Upper lobe of left lung (tissue), 6 donors: ENCODE measurements at regions not wholly inside any gene's neighbourhood (a gene's known extent, or its start where the extent isn't known, plus 50 kb on each side); places are given as distances from the start of the nearest gene placed in this dataset.

ENCODE experiments used
- ATAC-seq, 2 donors: fragments of 200-7000 bp; cut with Tn5 transposase; one replicate each; pipeline ENCODE4 v1.9.1; 2022; ENCODE audit warnings: mild to moderate bottlenecking in 2 of 2, moderate library complexity in 2 of 2; ENCODE audit not compliant: low FRiP score in 2 of 2
- DNase-seq, 2 donors: peaks; one replicate each; pipeline ENCODE4 v3.0.0-alpha.2; 2019 to 2020
- H3K27ac ChIP-seq, 4 donors: fragments of 200-600 bp; sonication (generic); one replicate each; pipeline ENCODE4 v1.5.1; 2016 to 2019
- H3K27me3 ChIP-seq, 4 donors: fragments of 200-600 bp; sonication (generic); one replicate each; pipeline ENCODE4 v1.5.1; 2017 to 2019
- H3K36me3 ChIP-seq, 4 donors: fragments of 200-600 bp; sonication (generic); one replicate each; pipeline ENCODE4 v1.5.1; 2016 to 2019
- H3K4me1 ChIP-seq, 4 donors: fragments of 200-600 bp; sonication (generic); one replicate each; pipeline ENCODE4 v1.5.1; 2018 to 2019
- H3K4me3 ChIP-seq, 4 donors: fragments of 200-600 bp; sonication (generic); one replicate each; pipeline ENCODE4 v1.5.1; 2017 to 2019; ENCODE audit warnings: mild to moderate bottlenecking in 2 of 4, moderate library complexity in 1 of 4
- H3K9me3 ChIP-seq, 4 donors: fragments of 200-600 bp; sonication (generic); one replicate each; pipeline ENCODE4 v1.5.1; 2018 to 2019
- CTCF ChIP-seq, 6 experiments: fragments of 450-650 bp in 4 of 6; fragments of 200-600 bp in 2 of 6; sonication (generic) in 2 of 6; IDR thresholded peaks; one replicate each; pipeline ENCODE4 v1.5.1; 2016 to 2019; ENCODE audit warnings: antibody characterized with exemption in 6 of 6
- EP300 ChIP-seq, 4 donors: sonication (generic); formaldehyde crosslinking; IDR thresholded peaks; one replicate each; pipeline ENCODE4 v1.5.1; 2017; ENCODE audit warnings: antibody characterized with exemption in 4 of 4, control low read depth in 2 of 4
- POLR2A ChIP-seq, 4 donors: fragments of 450-650 bp; IDR thresholded peaks; one replicate each; pipeline ENCODE4 v1.5.1; 2016 to 2017; ENCODE audit warnings: antibody characterized with exemption in 4 of 4, mild to moderate bottlenecking in 2 of 4
- POLR2AphosphoS5 ChIP-seq, 2 donors: sonication (generic); formaldehyde crosslinking; IDR thresholded peaks; one replicate each; pipeline ENCODE4 v1.5.1; 2017; ENCODE audit warnings: antibody characterized with exemption in 2 of 2
- WGBS, 2 donors: methylation state at CpG; one replicate each; pipeline ENCODE4 v1.1.5; 2017 to 2018; 5-methylcytosine and 5-hydroxymethylcytosine counted together
- donor health status: DM: no; HTN: no; CAD: no; lungs with moderate emphysema.
- donor health status: DM: no; HTN: yes; CAD: no; lungs with severe emphysema.

GRCh38 chr3:139808201-139808600, 126.8 kb upstream of the CLSTN2 start:
- Histone ChIP-seq H3K4me1 (peaks cover 0 to 5% (median 0%) of the 10 kb centered on the region in 4 donors), H3K36me3 (no peaks in the 10 kb centered on the region), H3K27ac (no peak overlapping the region), H3K9me3 (no peaks in the 10 kb centered on the region), H3K4me3 (no peak overlapping the region), H3K27me3 (no peaks in the 10 kb centered on the region)
- TF ChIP-seq EP300 (IDR thresholded peaks at IDR 0.05) (no peak), POLR2AphosphoS5 (IDR thresholded peaks at IDR 0.05) (no peak), CTCF (IDR thresholded peaks at IDR 0.05) (no peak)
- ATAC-seq (no peak), DNase-seq (no peak)
- 77 to 85% methylated on average over 5 of the region's 5 CpGs for WGBS, 2 donors

- H3K27me3 ChIP-seq: no peaks in the 10 kb centered on the region
- DNase-seq (no peak), ATAC-seq (no peak)
- H3K36me3 ChIP-seq: no peaks in the 10 kb centered on the region
- H3K9me3 ChIP-seq: no peaks in the 10 kb centered on the region
- H3K4me3 ChIP-seq: no peak overlapping the region
- WGBS, 2 donors: 69 to 75% methylated on average over 3 of the region's 3 CpGs
- H3K27ac ChIP-seq: no peak overlapping the region
- no peak for TF ChIP-seq CTCF (IDR thresholded peaks at IDR 0.05)
- no peak for TF ChIP-seq EP300 (IDR thresholded peaks at IDR 0.05)
- TF ChIP-seq POLR2A (IDR thresholded peaks at IDR 0.05): no peak
- TF ChIP-seq POLR2AphosphoS5 (IDR thresholded peaks at IDR 0.05): no peak
- no peaks in the 10 kb centered on the region for H3K4me1 ChIP-seq
Measured at GRCh38 chr3:139803294-139803693, 125.5 kb upstream of the NMNAT3 start.

GRCh38 chr3:139797724-139798343, 120.1 kb upstream of the NMNAT3 start:
- H3K36me3 ChIP-seq: no peaks in the 10 kb centered on the region
- no peak overlapping the region for H3K27ac ChIP-seq
- DNase-seq: no peak
- no peak for TF ChIP-seq POLR2A (IDR thresholded peaks at IDR 0.05)
- TF ChIP-seq CTCF (IDR thresholded peaks at IDR 0.05): no peak
- TF ChIP-seq EP300 (IDR thresholded peaks at IDR 0.05): no peak
- TF ChIP-seq POLR2AphosphoS5 (IDR thresholded peaks at IDR 0.05): no peak
- no peak overlapping the region for H3K4me3 ChIP-seq
- no peaks in the 10 kb centered on the region for H3K4me1 ChIP-seq
- 32 to 36% methylated on average over 8 of the region's 8 CpGs for WGBS, 2 donors
- no peaks in the 10 kb centered on the region for H3K27me3 ChIP-seq
- no peak for ATAC-seq
- no peaks in the 10 kb centered on the region for H3K9me3 ChIP-seq

GRCh38 chr3:139794469-139795265, 116.9 kb upstream of the NMNAT3 start:
- ATAC-seq (no peak), DNase-seq (no peak)
- no peak for TF ChIP-seq EP300 (IDR thresholded peaks at IDR 0.05)
- TF ChIP-seq POLR2A (IDR thresholded peaks at IDR 0.05): no peak
- TF ChIP-seq CTCF (IDR thresholded peaks at IDR 0.05): no peak
- TF ChIP-seq POLR2AphosphoS5 (IDR thresholded peaks at IDR 0.05): no peak
- Histone ChIP-seq H3K27ac (no peak overlapping the region), H3K4me3 (no peak overlapping the region), H3K27me3 (no peaks in the 10 kb centered on the region), H3K4me1 (no peaks in the 10 kb centered on the region), H3K36me3 (no peaks in the 10 kb centered on the region), H3K9me3 (no peaks in the 10 kb centered on the region)
- 59 to 66% methylated on average over 6 of the region's 6 CpGs for WGBS, 2 donors
